ENCODE measurements at regions not wholly inside any gene's neighbourhood (a gene's known extent, or its start where the extent isn't known, plus 50 kb on each side); places are given as distances from the start of the nearest gene placed in this dataset.

GRCh38 chrX:67044029-67044653 is 405.3 kb upstream of the EDA2R start:
- TF ChIP-seq POLR2AphosphoS5 (IDR thresholded peaks at IDR 0.05; ENCODE audit: low read depth, low read length) (no peak), POLR2A (IDR thresholded peaks at IDR 0.05; ENCODE audit: low read depth, low read length) (no peak)
